GM23338 (cell line): ENCODE measurements at regions not wholly inside any gene's neighbourhood (a gene's known extent, or its start where the extent isn't known, plus 50 kb on each side); places are given as distances from the start of the nearest gene placed in this dataset.

Experiments
- ATAC-seq: fragments of 200-7000 bp; cut with Tn5 transposase; 3 replicates; pipeline ENCODE4 v1.9.1; 2020
- DNase-seq: peaks from one replicate; pipeline ENCODE4 v3.0.0-alpha.2; 2015; ENCODE audit warnings: low spot score
- H2AFZ ChIP-seq: fragments of 200-600 bp; sonication (generic); 2 replicates; pipeline ENCODE4 v1.8.0; 2016; ENCODE audit warnings: antibody characterized with exemption, mild to moderate bottlenecking, moderate library complexity
- H3F3A ChIP-seq: fragments of 200-600 bp; sonication (generic); replicated peaks from 2 replicates; pipeline ENCODE4 v1.8.0; 2017; ENCODE audit warnings: antibody characterized with exemption, mixed run types, low read depth
- H3K27ac ChIP-seq: fragments of 200-600 bp; sonication (generic); 2 replicates; pipeline ENCODE4 v1.6.1; 2016; ENCODE audit warnings: low read depth
- H3K27me3 ChIP-seq: fragments of 200-600 bp; sonication (generic); 2 replicates; pipeline ENCODE4 v1.8.0; 2016; ENCODE audit warnings: mild to moderate bottlenecking, mixed run types, moderate library complexity; ENCODE audit not compliant: insufficient read depth
- H3K36me3 ChIP-seq: fragments of 200-600 bp; sonication (generic); 2 replicates; pipeline ENCODE4 v1.8.0; 2016; ENCODE audit warnings: mild to moderate bottlenecking; ENCODE audit not compliant: insufficient read depth
- H3K4me1 ChIP-seq: fragments of 200-600 bp; sonication (generic); 2 replicates; pipeline ENCODE4 v1.8.0; 2016; ENCODE audit warnings: mild to moderate bottlenecking, moderate library complexity; ENCODE audit not compliant: insufficient read depth
- H3K4me2 ChIP-seq: fragments of 200-600 bp; sonication (generic); 2 replicates; pipeline ENCODE4 v1.7.1; 2017; ENCODE audit warnings: mixed run types
- H3K4me3 ChIP-seq: fragments of 200-600 bp; sonication (generic); 2 replicates; pipeline ENCODE4 v1.6.1; 2016; ENCODE audit warnings: mixed run types
- H3K79me2 ChIP-seq: fragments of 200-600 bp; sonication (generic); replicated peaks from 2 replicates; pipeline ENCODE4 v1.8.0; 2017; ENCODE audit warnings: mild to moderate bottlenecking; ENCODE audit not compliant: insufficient read depth
- H3K9me2 ChIP-seq: fragments of 200-600 bp; sonication (generic); 2 replicates; pipeline ENCODE4 v1.8.0; 2017; ENCODE audit not compliant: insufficient read depth
- H4K20me1 ChIP-seq: fragments of 200-600 bp; sonication (generic); replicated peaks from 2 replicates; pipeline ENCODE4 v1.8.0; 2017; ENCODE audit warnings: mild to moderate bottlenecking; ENCODE audit not compliant: insufficient read depth
- H3K27ac Mint-ChIP-seq: 2 replicates; pipeline ENCODE4 v1.8.0; 2020; ENCODE audit warnings: inconsistent platforms, mild to moderate bottlenecking, moderate library complexity, mixed read lengths
- H3K27me3 Mint-ChIP-seq: 3 replicates; pipeline ENCODE4 v1.8.0; 2022; ENCODE audit warnings: low read depth, mild to moderate bottlenecking, moderate library complexity, mixed read lengths, inconsistent platforms; ENCODE audit not compliant: insufficient read depth, poor library complexity
- H3K36me3 Mint-ChIP-seq: 3 replicates; pipeline ENCODE4 v1.8.0; 2021; ENCODE audit warnings: low read depth, mild to moderate bottlenecking, inconsistent platforms, moderate library complexity, mixed read lengths
- H3K4me1 Mint-ChIP-seq: 3 replicates; pipeline ENCODE4 v1.8.0; 2020; ENCODE audit warnings: mild to moderate bottlenecking, inconsistent platforms, mixed read lengths
- H3K4me3 Mint-ChIP-seq: 3 replicates; pipeline ENCODE4 v1.8.0; 2021; ENCODE audit warnings: moderate library complexity, mild to moderate bottlenecking, inconsistent platforms, mixed read lengths
- H3K9me3 Mint-ChIP-seq: 3 replicates; pipeline ENCODE4 v1.8.0; 2020; ENCODE audit warnings: moderate library complexity, mild to moderate bottlenecking, inconsistent platforms, mixed read lengths
- CREB1 ChIP-seq: fragments of 250-450 bp; sonication (Bioruptor Pico); IDR thresholded peaks from 2 replicates; pipeline ENCODE4 v1.5.0; 2020; ENCODE audit warnings: low read depth, mild to moderate bottlenecking, moderate library complexity
- EZH2 ChIP-seq: fragments of 200-600 bp; sonication (generic); IDR thresholded peaks from one replicate; pipeline ENCODE4 v1.8.0; 2017; ENCODE audit warnings: antibody characterized with exemption, mild to moderate bottlenecking, low read depth; ENCODE audit not compliant: unreplicated experiment
- JUNB ChIP-seq: IDR thresholded peaks from one replicate; pipeline ENCODE4 v1.6.1; 2016; ENCODE audit warnings: antibody characterized with exemption; ENCODE audit not compliant: unreplicated experiment
- NANOG ChIP-seq: IDR thresholded peaks from 2 replicates; pipeline ENCODE4 v1.6.1; 2016; ENCODE audit warnings: antibody characterized with exemption, borderline replicate concordance
- POLR2AphosphoS5 ChIP-seq: IDR thresholded peaks from 2 replicates; pipeline ENCODE4 v1.6.1; 2016; ENCODE audit warnings: antibody characterized with exemption, low read depth
- REST ChIP-seq: IDR thresholded peaks from one replicate; pipeline ENCODE4 v1.6.1; 2018; ENCODE audit warnings: antibody characterized with exemption; ENCODE audit not compliant: unreplicated experiment
- STAT1 ChIP-seq: IDR thresholded peaks from one replicate; pipeline ENCODE4 v1.6.1; 2016; ENCODE audit warnings: antibody characterized with exemption; ENCODE audit not compliant: unreplicated experiment
- ZNF114 ChIP-seq: fragments of 250-450 bp; sonication (Bioruptor Pico); IDR thresholded peaks from 2 replicates; pipeline ENCODE4 v1.5.0; 2020; ENCODE audit warnings: mild to moderate bottlenecking, moderate library complexity
- ZNF462 ChIP-seq: fragments of 250-450 bp; sonication (Bioruptor Pico); IDR thresholded peaks from 2 replicates; pipeline ENCODE4 v1.5.0; 2020; ENCODE audit warnings: mild to moderate bottlenecking, moderate library complexity

GRCh38 chr4:78673337-78673736 lies 102.8 kb upstream of the BMP2K start:
- Histone ChIP-seq H3K4me1 (no peaks in the 10 kb centered on the region; the same call in 1 of the 2 replicates), H3K4me2 (no peak overlapping the region), H3F3A (no peaks in the 10 kb centered on the region), H2AFZ (no peak overlapping the region; the same call in 1 of the 2 replicates), H3K36me3 (no peaks in the 10 kb centered on the region), H4K20me1 (no peaks in the 10 kb centered on the region), H3K79me2 (no peaks in the 10 kb centered on the region), H3K27me3 (no peaks in the 10 kb centered on the region), H3K4me3 (no peak overlapping the region), H3K27ac (no peak overlapping the region), H3K9me2 (peaks cover 14% of the 10 kb centered on the region)
- no peak overlapping the region for H3K4me3 Mint-ChIP-seq
- no peak for ATAC-seq
- H3K27me3 Mint-ChIP-seq: peaks cover 6% of the 10 kb centered on the region
- H3K9me3 Mint-ChIP-seq: peaks cover 3% of the 10 kb centered on the region; the same call in 1 of the 3 replicates
- H3K36me3 Mint-ChIP-seq: no peaks in the 10 kb centered on the region
- no peak for DNase-seq
- H3K4me1 Mint-ChIP-seq: peaks cover 4% of the 10 kb centered on the region
- H3K27ac Mint-ChIP-seq: no peak overlapping the region
- TF ChIP-seq JUNB: no peak
- no peak for TF ChIP-seq REST
- TF ChIP-seq EZH2: no peak
- TF ChIP-seq NANOG: no peak
- no peak for TF ChIP-seq STAT1
- no peak for TF ChIP-seq ZNF114 (CRISPR knock-in tag)
- TF ChIP-seq CREB1 (CRISPR knock-in tag): no peak

- Mint-ChIP-seq H3K9me3 (peaks cover 3% of the 10 kb centered on the region; the same call in 1 of the 3 replicates), H3K4me1 (peaks cover 1% of the 10 kb centered on the region; the same call in 1 of the 3 replicates), H3K36me3 (no peaks in the 10 kb centered on the region), H3K27me3 (peaks cover 3% of the 10 kb centered on the region), H3K27ac (no peak overlapping the region), H3K4me3 (no peak overlapping the region)
- Histone ChIP-seq H2AFZ (no peak overlapping the region), H3K27me3 (no peaks in the 10 kb centered on the region), H3K36me3 (no peaks in the 10 kb centered on the region), H4K20me1 (no peaks in the 10 kb centered on the region), H3K4me2 (no peak overlapping the region), H3K27ac (no peak overlapping the region), H3K9me2 (peaks cover 6% of the 10 kb centered on the region; the same call in 1 of the 2 replicates), H3F3A (no peaks in the 10 kb centered on the region), H3K79me2 (no peaks in the 10 kb centered on the region), H3K4me1 (no peaks in the 10 kb centered on the region), H3K4me3 (no peak overlapping the region)
- DNase-seq: no peak
- no peak for TF ChIP-seq POLR2AphosphoS5
- no peak for TF ChIP-seq ZNF462 (CRISPR knock-in tag)
- ATAC-seq: no peak
Measured at GRCh38 chr4:78675325-78675724, 100.8 kb upstream of the BMP2K start.
